Spleen (tissue), 11 donors: ENCODE measurements at regions not wholly inside any gene's neighbourhood (a gene's known extent, or its start where the extent isn't known, plus 50 kb on each side); places are given as distances from the start of the nearest gene placed in this dataset.

Source experiments
- DNase-seq: peaks from one replicate; pipeline ENCODE4 v3.0.0-alpha.2; 2020
- H3K27ac ChIP-seq, 8 donors: fragments of 200-600 bp; sonication (generic) in 7 of 8; 1 replicate in 4 of 8; 2 replicates in 4 of 8; pipeline versions ENCODE4 v1.5.0 to v1.8.0; 2016 to 2021; ENCODE audit warnings: inconsistent platforms in 4 of 8, mild to moderate bottlenecking in 4 of 8, moderate library complexity in 1 of 8
- H3K27me3 ChIP-seq, 7 donors: fragments of 200-600 bp; sonication (generic) in 6 of 7; replicated peaks in 1 of 7; 1 replicate in 4 of 7; 2 replicates in 3 of 7; pipeline versions ENCODE4 v1.5.0 to v1.8.0; 2016 to 2021; ENCODE audit warnings: inconsistent platforms in 3 of 7, mild to moderate bottlenecking in 1 of 7
- H3K36me3 ChIP-seq, 6 donors: fragments of 200-600 bp; sonication (generic) in 5 of 6; 1 replicate in 4 of 6; 2 replicates in 2 of 6; pipeline versions ENCODE4 v1.5.0 to v1.8.0; 2016 to 2021; ENCODE audit warnings: inconsistent platforms in 2 of 6
- H3K4me1 ChIP-seq, 6 donors: fragments of 200-600 bp; sonication (generic) in 5 of 6; 1 replicate in 3 of 6; 2 replicates in 3 of 6; pipeline versions ENCODE4 v1.5.0 to v1.8.0; 2016 to 2021; ENCODE audit warnings: inconsistent platforms in 3 of 6
- H3K4me3 ChIP-seq, 8 donors: fragments of 200-600 bp; sonication (generic) in 7 of 8; 1 replicate in 4 of 8; 2 replicates in 4 of 8; pipeline versions ENCODE4 v1.5.0 to v1.8.0; 2016 to 2021; ENCODE audit warnings: inconsistent platforms in 4 of 8, mild to moderate bottlenecking in 4 of 8, moderate library complexity in 2 of 8
- H3K9me3 ChIP-seq, 8 donors: fragments of 200-600 bp; sonication (generic) in 7 of 8; 1 replicate in 4 of 8; 2 replicates in 4 of 8; pipeline versions ENCODE4 v1.5.0 to v1.8.0; 2016 to 2021; ENCODE audit warnings: inconsistent platforms in 4 of 8
- POLR2A ChIP-seq, 3 donors: fragments of 450-650 bp; IDR thresholded peaks; one replicate each; pipeline ENCODE4 v1.5.1; 2017; ENCODE audit warnings: antibody characterized with exemption in 3 of 3, mild to moderate bottlenecking in 1 of 3
- POLR2AphosphoS5 ChIP-seq, 3 donors: sonication (generic); formaldehyde crosslinking; IDR thresholded peaks; one replicate each; pipeline ENCODE4 v1.5.1; 2017; ENCODE audit warnings: antibody characterized with exemption in 3 of 3
- WGBS, 5 donors: extraction: QIAGEN DNeasy Blood & Tissue Kit in 3 of 5; methylation state at CpG; one replicate each; pipeline versions ENCODE4 v1.1.5 to v1.1.7; 2013 to 2018; 5-methylcytosine and 5-hydroxymethylcytosine counted together
- intact Hi-C: fragments of 100-400 bp; cut with DNase I; formaldehyde crosslinking; loops from one replicate; pipeline ENCODE4 v1.15.0; 2023; ENCODE audit warnings: low total_unique reads
- TF ChIP-seq, protein P1 (sequence below), 11 experiments: fragments of 200-600 bp in 7 of 11; fragments of 450-650 bp in 4 of 11; sonication (generic) in 4 of 11; IDR thresholded peaks in 8 of 11; conservative IDR thresholded peaks in 3 of 11; 1 replicate in 7 of 11; 2 replicates in 4 of 11; pipeline versions ENCODE4 v1.4.0 to v1.8.0; 2016 to 2021; ENCODE audit warnings: antibody characterized with exemption in 11 of 11, inconsistent platforms in 4 of 11, mild to moderate bottlenecking in 1 of 11
- donor health status: healthy with polysubstance abuse.
- donor health status: DM: no; HTN: no; CAD: no; lungs with moderate emphysema.
- donor health status: DM: no; HTN: no; CAD: no.
- donor health status: Bipolar disorder and iron deficiency.
- donor health status: healthy.
- donor health status: DM: no; HTN: no; CAD: no.
- donor health status: DM: yes; HTN: yes; CAD: no.

DNA sequence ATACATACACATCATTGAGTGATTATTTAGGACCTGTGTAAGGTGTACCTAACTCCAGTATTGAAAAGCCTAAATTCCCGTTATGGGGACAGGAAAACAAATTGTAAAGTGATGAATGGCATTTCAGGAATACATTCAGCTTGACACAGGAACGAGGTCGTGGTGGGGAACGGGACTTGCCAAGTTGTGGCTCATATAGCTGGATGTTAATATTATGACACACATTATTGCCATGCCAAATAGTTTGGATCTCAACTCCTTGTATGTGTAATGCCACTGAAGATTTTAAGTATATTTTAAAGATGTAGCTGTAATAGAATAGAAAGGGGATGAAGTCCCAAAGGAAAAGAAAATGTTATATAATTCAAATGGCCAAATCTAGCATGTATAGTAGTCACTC lies 227.2 kb upstream of the GOLIM4 start:
- WGBS, 5 donors: 48 to 74% (median 59%) methylated on average over 4 of the region's 4 CpGs
- Histone ChIP-seq H3K27ac (no peak overlapping the region), H3K36me3 (no peaks in the 10 kb centered on the region), H3K4me1 (no peaks in the 10 kb centered on the region), H3K9me3 (no peaks in the 10 kb centered on the region), H3K4me3 (no peak overlapping the region), H3K27me3 (no peaks in the 10 kb centered on the region)
- TF ChIP-seq POLR2AphosphoS5 (IDR thresholded peaks at IDR 0.05) (no peak), POLR2A (IDR thresholded peaks at IDR 0.05) (no peak)
- TF ChIP-seq, protein P1, sequence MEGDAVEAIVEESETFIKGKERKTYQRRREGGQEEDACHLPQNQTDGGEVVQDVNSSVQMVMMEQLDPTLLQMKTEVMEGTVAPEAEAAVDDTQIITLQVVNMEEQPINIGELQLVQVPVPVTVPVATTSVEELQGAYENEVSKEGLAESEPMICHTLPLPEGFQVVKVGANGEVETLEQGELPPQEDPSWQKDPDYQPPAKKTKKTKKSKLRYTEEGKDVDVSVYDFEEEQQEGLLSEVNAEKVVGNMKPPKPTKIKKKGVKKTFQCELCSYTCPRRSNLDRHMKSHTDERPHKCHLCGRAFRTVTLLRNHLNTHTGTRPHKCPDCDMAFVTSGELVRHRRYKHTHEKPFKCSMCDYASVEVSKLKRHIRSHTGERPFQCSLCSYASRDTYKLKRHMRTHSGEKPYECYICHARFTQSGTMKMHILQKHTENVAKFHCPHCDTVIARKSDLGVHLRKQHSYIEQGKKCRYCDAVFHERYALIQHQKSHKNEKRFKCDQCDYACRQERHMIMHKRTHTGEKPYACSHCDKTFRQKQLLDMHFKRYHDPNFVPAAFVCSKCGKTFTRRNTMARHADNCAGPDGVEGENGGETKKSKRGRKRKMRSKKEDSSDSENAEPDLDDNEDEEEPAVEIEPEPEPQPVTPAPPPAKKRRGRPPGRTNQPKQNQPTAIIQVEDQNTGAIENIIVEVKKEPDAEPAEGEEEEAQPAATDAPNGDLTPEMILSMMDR (IDR thresholded peaks at IDR 0.05 in 8 of 11, conservative IDR thresholded peaks at IDR 0.05 in 3 of 11): no peak
- no peak for DNase-seq
- intact Hi-C loops: no loop called here

DNA sequence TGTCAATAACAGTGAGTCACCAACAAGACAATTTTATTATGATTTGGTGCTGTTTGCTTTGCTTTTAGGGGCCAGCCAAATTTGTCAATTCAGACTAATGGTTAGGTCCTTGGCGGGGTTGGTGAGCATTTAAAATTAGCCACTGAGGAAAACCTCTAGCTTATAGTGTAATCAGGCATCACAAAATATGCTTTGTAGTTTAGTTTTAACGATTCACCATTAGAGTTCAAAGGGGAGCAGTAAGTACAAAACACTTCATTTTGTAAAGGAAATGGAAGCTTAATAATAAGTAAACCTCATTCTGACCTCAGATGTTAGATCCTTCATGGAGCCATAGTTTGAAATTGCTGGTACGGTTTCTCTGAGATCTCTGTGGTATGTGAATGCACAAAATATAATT lies 218.4 kb upstream of the GOLIM4 start:
- no peaks in the 10 kb centered on the region for H3K36me3 ChIP-seq
- WGBS, 5 donors: 76 to 80% (median 79%) methylated on average over 3 of the region's 3 CpGs
- intact Hi-C loops: no loop called here
- H3K27ac ChIP-seq: no peak overlapping the region
- no peaks in the 10 kb centered on the region for H3K27me3 ChIP-seq
- H3K4me3 ChIP-seq: no peak overlapping the region
- TF ChIP-seq, protein P1 (IDR thresholded peaks at IDR 0.05 in 8 of 11, conservative IDR thresholded peaks at IDR 0.05 in 3 of 11): no peak
- TF ChIP-seq POLR2AphosphoS5 (IDR thresholded peaks at IDR 0.05) (no peak), POLR2A (IDR thresholded peaks at IDR 0.05) (no peak)
- no peaks in the 10 kb centered on the region for H3K9me3 ChIP-seq
- no peaks in the 10 kb centered on the region for H3K4me1 ChIP-seq
- DNase-seq: no peak

DNA sequence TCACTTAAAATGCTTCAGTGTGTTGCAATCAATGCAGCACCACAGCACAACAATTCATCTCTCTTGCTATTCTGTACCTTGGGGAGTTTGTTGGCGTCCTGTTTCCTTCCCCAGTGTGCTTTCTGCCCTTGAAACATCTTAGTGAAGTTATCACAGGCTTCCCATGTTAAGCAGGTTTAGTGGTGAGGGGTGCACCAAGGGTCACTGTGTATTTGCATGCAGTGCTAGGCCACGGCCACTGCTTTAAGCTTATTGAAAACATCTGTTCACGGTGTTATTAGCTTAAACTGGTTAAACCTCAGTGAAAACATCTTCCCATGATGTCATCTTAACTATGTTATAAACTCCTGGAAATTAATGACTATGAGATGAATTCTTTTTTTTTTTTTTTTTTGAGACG lies 217.3 kb upstream of the GOLIM4 start:
- Histone ChIP-seq H3K9me3 (no peaks in the 10 kb centered on the region), H3K36me3 (no peaks in the 10 kb centered on the region), H3K27me3 (no peaks in the 10 kb centered on the region), H3K4me3 (no peak overlapping the region), H3K4me1 (no peaks in the 10 kb centered on the region), H3K27ac (no peak overlapping the region)
- 66 to 78% (median 72%) methylated on average over 3 to 4 of the region's 4 CpGs for WGBS, 5 donors
- DNase-seq: no peak
- TF ChIP-seq POLR2A (IDR thresholded peaks at IDR 0.05): no peak
- TF ChIP-seq, protein P1 (IDR thresholded peaks at IDR 0.05 in 8 of 11, conservative IDR thresholded peaks at IDR 0.05 in 3 of 11): no peak
- TF ChIP-seq POLR2AphosphoS5 (IDR thresholded peaks at IDR 0.05): no peak
- intact Hi-C loops: no loop called here

DNA sequence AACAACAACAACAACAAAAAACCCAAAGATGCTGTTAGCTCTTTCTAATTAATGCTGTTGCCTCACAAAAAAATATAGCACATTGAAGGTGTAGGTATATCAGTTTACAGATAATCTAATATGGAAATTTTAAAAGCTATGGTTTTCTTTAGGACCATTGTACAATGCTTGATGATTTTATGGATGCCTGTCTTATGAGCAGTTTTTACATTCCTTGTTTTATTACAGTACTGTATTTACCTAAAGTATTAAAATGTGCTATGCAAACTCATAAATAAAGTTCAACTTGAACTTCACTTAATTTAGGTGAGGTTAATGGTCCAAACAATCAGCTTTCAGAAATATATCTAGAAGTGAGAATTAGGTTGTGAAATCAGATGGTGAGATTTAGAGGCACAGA lies 212.2 kb upstream of the GOLIM4 start:
- TF ChIP-seq, protein P1 (IDR thresholded peaks at IDR 0.05 in 8 of 11, conservative IDR thresholded peaks at IDR 0.05 in 3 of 11): no peak
- TF ChIP-seq POLR2AphosphoS5 (IDR thresholded peaks at IDR 0.05): no peak
- no peak for TF ChIP-seq POLR2A (IDR thresholded peaks at IDR 0.05)
- H3K4me3 ChIP-seq: no peak overlapping the region
- no peak for DNase-seq
- H3K4me1 ChIP-seq: no peaks in the 10 kb centered on the region
- H3K27ac ChIP-seq: no peak overlapping the region
- no peaks in the 10 kb centered on the region for H3K27me3 ChIP-seq
- peaks cover 0 to 16% (median 12%) of the 10 kb centered on the region in 8 donors for H3K9me3 ChIP-seq
- no peaks in the 10 kb centered on the region for H3K36me3 ChIP-seq
- intact Hi-C loops: no loop called here
